ENCODE measurements at regions not wholly inside any gene's neighbourhood (a gene's known extent, or its start where the extent isn't known, plus 50 kb on each side); places are given as distances from the start of the nearest gene placed in this dataset.
"Not testable (repeated sequence)": the region's sequence is repeated elsewhere in the genome, so short reads cannot be mapped to it uniquely, and the experiment has no call there.

DNA sequence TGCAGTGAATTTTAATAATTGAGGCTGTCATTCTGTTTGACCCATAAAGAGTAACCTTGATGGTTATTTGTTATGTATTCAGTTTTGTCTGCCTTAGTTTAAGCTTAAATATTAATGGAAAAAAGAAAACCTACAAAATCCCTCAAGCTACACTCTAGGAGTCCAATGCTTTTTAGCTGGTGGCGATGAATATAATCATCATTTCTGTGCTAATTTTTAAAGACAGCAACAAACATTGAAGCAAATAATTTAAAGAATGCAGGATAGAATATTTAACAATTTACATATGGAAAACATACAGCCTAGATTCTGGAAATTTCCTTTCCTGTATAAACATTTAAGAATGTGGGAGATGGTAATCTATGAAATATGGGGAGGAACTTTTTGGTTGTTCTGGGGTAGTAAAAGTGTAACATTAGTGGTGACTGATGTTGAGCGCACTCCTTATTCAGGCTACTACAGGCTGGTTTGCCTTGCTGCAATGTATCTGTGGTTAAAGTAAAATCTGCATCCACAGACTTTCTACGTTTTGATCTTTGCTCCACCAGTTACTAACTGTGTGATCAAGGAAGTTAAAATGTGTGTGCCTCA, 287.9 kb upstream of the DEFB112 start:
- no peak for DNase-seq (ENCODE audit: low read depth)

GRCh38 chr6:50353603-50354002, 303.9 kb upstream of the DEFB112 start:
- no peak for DNase-seq (ENCODE audit: low read depth)

GRCh38 chr6:50358113-50358512, 308.4 kb upstream of the DEFB112 start:
- no peak for DNase-seq (ENCODE audit: low read depth)

DNA sequence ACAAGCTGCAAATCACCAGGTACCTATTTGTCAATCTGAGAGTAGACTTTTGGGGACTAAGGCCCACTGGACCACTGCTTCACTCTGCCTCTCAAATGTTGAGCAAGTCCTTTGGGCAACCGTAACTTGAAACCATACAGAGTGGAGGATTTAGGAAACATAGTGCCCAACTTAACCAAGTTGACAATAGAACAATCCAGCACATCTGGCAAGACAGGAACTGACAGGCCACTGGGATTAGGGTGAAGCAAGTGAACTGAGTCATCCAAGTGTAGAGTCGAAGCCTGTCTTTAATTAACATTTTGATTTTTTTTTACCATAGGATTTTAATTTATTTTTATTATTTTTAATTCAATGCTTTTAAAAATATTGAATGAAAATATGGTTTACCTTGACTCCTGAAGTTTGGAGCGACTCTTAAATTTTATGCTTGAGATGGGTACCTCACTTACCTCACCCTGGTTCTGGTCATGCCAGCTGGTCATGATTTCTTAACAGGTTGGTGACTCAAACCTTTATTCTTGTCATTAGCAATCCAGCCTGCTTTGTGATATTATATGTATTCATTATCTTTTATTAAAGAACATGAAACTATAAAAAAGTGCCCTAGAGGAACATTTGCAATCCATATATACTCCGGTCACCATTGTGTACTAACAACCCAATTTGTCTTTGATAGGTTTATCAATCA, 312.1 kb upstream of the DEFB112 start:
- no peak for DNase-seq (ENCODE audit: low read depth)

DNA sequence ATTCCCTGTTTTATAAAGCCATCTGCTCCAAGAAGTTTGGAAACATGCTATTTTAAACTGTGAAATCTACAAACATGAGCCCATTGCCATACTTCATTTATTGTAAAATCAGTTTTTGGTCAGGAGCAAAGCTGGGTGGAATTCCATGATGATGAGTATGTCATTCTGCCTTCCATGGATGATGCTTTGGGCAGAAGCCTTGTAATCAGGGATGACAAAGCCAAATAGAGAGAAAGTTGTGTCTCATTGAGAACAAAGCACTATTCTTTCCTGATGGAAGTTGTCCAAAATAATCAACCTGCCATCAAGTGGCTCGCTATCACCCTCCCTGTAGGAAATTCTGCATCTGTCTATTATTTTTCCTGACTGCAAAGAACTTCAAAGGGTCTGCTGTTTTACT, 313.0 kb upstream of the DEFB112 start:
- DNase-seq (ENCODE audit: low read depth) = no peak

DNA sequence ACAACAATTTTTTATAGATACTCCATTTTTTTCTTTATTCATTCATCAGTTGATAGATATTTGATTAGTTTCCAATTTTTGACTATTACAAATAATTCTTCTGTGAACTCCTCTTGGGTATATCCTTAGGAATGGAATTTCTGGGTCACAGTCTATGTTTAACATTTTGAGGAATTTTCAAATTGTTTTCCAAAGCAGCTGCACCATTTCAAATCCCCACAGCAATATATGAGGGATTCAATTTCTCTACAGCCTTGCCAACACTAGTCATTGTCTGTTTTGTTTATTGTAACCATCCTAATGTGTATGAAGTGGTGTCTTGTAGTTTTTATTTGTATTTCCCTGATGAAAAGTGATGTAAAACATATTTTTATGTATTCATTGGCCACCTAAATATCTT, 320.3 kb upstream of the DEFB112 start:
- DNase-seq (ENCODE audit: low read depth) = no peak

GRCh38 chr6:50380406-50381098, 330.8 kb upstream of the DEFB112 start:
- no peak for DNase-seq (ENCODE audit: low read depth)

DNA sequence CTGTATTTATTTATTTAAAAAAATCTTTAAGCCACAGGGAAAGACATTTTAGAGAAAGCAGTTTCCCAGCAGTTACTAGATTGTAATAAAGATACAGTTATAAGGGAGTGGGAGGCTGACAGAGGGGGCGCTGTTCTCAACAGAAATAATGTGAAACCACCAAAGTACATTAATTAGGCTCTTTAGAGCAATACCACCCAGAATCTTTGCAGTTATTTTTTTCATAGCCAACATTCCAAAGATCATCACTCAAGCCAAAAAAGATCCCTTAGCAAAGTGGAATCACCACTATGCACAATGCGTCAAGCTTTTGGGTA, 331.3 kb upstream of the DEFB112 start:
- DNase-seq (ENCODE audit: low read depth) = no peak

DNA sequence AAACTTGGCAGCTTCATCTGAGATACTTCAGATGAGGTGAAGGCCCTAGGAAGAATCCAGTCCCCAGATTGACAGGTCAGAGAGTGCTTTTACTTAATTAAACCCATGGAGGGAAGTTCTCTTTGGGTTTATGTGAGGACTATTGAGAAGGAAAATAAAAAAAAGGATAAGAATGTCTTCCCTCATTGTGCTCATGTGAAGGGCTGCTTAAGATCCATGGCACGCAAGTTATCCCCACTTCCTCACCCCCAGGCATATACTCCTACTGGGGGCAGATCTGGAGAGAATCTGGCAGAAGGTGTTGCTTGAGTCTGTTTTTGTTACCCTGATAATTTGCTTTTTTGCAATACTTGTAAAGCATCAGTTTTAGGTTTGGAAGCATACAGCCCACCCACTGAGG, 322.9 kb upstream of the TFAP2D start:
- DNase-seq (ENCODE audit: low read depth) = no peak

DNA sequence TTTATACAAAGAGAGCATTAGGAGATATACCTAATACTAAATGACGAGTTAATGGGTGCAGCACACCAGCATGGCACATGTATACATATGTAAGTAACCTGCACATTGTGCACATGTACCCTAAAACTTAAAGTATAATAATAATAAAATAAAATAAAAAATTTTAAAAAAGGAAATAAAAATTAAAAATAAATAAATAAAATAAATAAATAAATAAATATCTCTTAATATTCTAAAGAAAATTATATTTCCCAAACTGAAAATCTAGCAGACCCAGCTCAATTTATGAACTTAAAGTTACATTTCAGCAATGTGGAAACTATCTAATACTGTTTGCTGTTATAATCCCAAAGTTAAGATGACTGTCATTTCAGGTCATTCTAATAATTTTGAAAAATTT, 319.2 kb upstream of the TFAP2D start:
- not testable (repeated sequence) for DNase-seq (ENCODE audit: low read depth)

GRCh38 chr6:50404643-50405042, 308.7 kb upstream of the TFAP2D start:
- no peak for DNase-seq (ENCODE audit: low read depth)

DNA sequence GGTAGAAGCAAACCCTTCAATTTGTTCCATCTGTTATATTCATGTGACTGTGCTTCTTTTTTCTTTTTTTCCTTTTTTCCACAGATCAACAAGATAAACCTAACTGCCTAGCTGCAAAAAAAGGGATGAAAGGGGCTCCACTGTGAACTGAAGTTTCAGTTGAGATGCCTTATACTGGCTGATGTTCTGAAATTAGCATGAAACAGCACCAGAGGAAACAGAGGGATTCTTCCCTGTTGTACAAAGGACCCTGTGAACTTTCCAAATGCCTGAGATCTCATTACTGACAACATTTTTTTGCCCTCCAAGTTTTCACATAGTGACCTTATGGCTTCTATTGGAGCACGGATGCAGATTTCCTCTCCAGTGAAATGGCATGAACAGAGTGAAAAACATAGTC, 302.7 kb upstream of the TFAP2D start:
- no peak for DNase-seq (ENCODE audit: low read depth)

GRCh38 chr6:50421041-50421440, 292.3 kb upstream of the TFAP2D start:
- DNase-seq (ENCODE audit: low read depth) = not testable (repeated sequence)

DNA sequence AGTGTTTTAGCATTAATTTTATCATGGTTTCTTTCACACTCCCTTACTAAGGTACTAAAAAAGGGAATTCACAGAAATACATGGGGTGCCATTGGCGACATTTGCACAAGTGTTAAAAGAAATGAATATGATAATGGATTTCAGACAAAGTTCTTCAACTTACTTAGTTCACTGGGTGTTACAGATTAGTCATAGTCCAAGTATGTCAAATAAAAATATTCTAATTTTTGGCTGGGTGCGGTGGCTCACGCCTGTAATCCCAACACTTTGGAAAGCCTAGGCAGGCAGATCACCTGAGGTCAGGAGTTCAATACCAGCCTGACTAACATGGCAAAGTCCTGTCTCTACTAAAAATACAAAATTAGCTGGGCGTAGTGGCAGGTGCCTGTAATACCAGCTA, 286.1 kb upstream of the TFAP2D start:
- DNase-seq (ENCODE audit: low read depth) = no peak

DNA sequence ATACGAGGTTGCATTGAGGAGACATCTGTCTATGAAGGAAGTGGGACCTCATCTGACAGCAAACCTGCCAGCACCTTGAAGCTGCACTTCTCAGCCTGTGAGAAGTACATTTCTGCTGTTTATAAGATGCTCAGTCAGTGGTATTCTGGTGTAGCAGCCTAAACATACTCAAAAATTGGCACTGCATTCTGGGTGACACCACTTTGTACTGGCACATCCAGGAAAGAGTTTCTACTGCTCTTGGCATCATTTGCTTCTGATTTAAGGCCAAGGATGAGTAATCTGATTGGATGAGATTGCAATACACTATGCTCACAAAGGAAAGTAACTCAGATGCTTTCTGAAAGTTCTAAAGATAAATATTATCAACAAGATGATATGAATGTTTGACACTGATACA, 275.4 kb upstream of the TFAP2D start:
- no peak for DNase-seq (ENCODE audit: low read depth)

GRCh38 chr6:50442531-50443040, 270.7 kb upstream of the TFAP2D start:
- no peak for DNase-seq (ENCODE audit: low read depth)

- no peak for DNase-seq (ENCODE audit: low read depth)
Measured at GRCh38 chr6:50443144-50443543, 270.2 kb upstream of the TFAP2D start.

DNA sequence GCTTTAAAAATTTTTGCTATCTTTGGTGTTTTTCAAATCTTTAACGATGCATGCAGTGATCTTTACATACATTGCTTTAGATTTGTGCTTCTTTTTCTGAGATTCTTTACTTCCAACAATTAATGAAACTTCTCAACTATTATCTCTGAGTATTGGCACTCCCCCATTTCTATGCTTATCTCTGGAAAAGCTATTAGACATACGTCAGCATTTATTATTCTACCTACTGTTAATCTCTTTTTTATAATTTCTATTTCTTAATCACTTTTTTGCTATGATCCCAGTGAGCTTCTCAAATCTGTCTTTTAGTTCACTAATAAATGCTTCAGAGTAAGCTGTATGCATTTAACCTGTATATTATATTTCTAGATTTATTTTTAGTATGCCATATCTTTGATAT, 264.2 kb upstream of the TFAP2D start:
- no peak for DNase-seq (ENCODE audit: low read depth)

- DNase-seq (ENCODE audit: low read depth) = no peak
Measured at GRCh38 chr6:50451826-50452400, 261.4 kb upstream of the TFAP2D start.

GRCh38 chr6:50455029-50455428, 258.3 kb upstream of the TFAP2D start:
- DNase-seq (ENCODE audit: low read depth) = no peak

- DNase-seq (ENCODE audit: low read depth) = no peak
Measured at GRCh38 chr6:50457351-50457750, 256.0 kb upstream of the TFAP2D start.

- DNase-seq (ENCODE audit: low read depth) = no peak
Measured at GRCh38 chr6:50461696-50462095, 251.6 kb upstream of the TFAP2D start.

GRCh38 chr6:50463931-50464330, 249.4 kb upstream of the TFAP2D start:
- no peak for DNase-seq (ENCODE audit: low read depth)
